IMR-90 (cell line): ENCODE measurements at regions not wholly inside any gene's neighbourhood (a gene's known extent, or its start where the extent isn't known, plus 50 kb on each side); places are given as distances from the start of the nearest gene placed in this dataset.

Experiments
- ATAC-seq: fragments of 200-7000 bp; cut with Tn5 transposase; 2 replicates; pipeline ENCODE4 v1.9.1; 2020; ENCODE audit warnings: low read depth, mild to moderate bottlenecking, moderate library complexity
- BruUV-seq: library from RNA; stranded (reverse); fragments of 400-500 nt; replicated peaks from 2 replicates; lab custom pipeline; 2021; lab: Mats Ljungman, UMichigan
- CTCF ChIA-PET: fragments of 300-600 bp; formaldehyde crosslinking; extraction: SDS; loops from one replicate; lab custom pipeline; 2021; ENCODE audit warnings: antibody characterized with exemption; lab: Yijun Ruan, JAX
- POLR2A ChIA-PET: fragments of 300-600 bp; sonication (Branson Sonifier 250); formaldehyde crosslinking; loops from one replicate; lab custom pipeline; 2022; ENCODE audit warnings: antibody characterized with exemption; ENCODE audit not compliant: unreplicated experiment; lab: Charles Lee
- DNase-seq: peaks from one replicate; pipeline ENCODE4 v3.0.0; 2013
- H2AFZ ChIP-seq: replicated peaks from 2 replicates; pipeline ENCODE3; 2013; ENCODE audit warnings: low read length, mild to moderate bottlenecking; ENCODE audit not compliant: poor library complexity
- H2AK5ac ChIP-seq: 2 replicates; pipeline ENCODE4 v1.6.1; 2013; ENCODE audit warnings: low read depth, low read length, inconsistent platforms
- H2AK9ac ChIP-seq: replicated peaks from 2 replicates; pipeline ENCODE3; 2013; ENCODE audit warnings: mild to moderate bottlenecking, low read depth, low read length, moderate library complexity; ENCODE audit not compliant: poor library complexity
- H2BK120ac ChIP-seq: 2 replicates; pipeline ENCODE4 v1.6.1; 2013; ENCODE audit warnings: low read depth, low read length, inconsistent platforms
- H2BK15ac ChIP-seq: 3 replicates; pipeline ENCODE4 v1.6.1; 2013; ENCODE audit warnings: low read depth, low read length, inconsistent platforms
- H2BK20ac ChIP-seq: 2 replicates; pipeline ENCODE4 v1.6.1; 2013; ENCODE audit warnings: low read depth, mild to moderate bottlenecking, inconsistent platforms, low read length, moderate library complexity
- H2BK5ac ChIP-seq: 2 replicates; pipeline ENCODE4 v1.6.1; 2013; ENCODE audit warnings: mild to moderate bottlenecking, low read depth, low read length, inconsistent platforms; ENCODE audit not compliant: poor library complexity, severe bottlenecking
- H3K14ac ChIP-seq: replicated peaks from 2 replicates; pipeline ENCODE4 v1.6.1; 2013; ENCODE audit warnings: low read depth, low read length, inconsistent platforms
- H3K18ac ChIP-seq: 2 replicates; pipeline ENCODE4 v1.6.1; 2013; ENCODE audit warnings: low read depth, low read length, control low read depth
- H3K23ac ChIP-seq: 2 replicates; pipeline ENCODE4 v1.6.1; 2013; ENCODE audit warnings: low read depth, low read length, inconsistent platforms
- H3K27ac ChIP-seq: 2 replicates; pipeline ENCODE4 v1.5.1; 2013; ENCODE audit warnings: mild to moderate bottlenecking, control low read depth, low read length; ENCODE audit not compliant: insufficient read depth
- H3K27me3 ChIP-seq: 2 replicates; pipeline ENCODE4 v1.6.1; 2013; ENCODE audit warnings: low read length; ENCODE audit not compliant: control insufficient read depth, insufficient read depth
- H3K36me3 ChIP-seq: 2 replicates; pipeline ENCODE4 v1.6.1; 2013; ENCODE audit warnings: low read length, mixed read lengths; ENCODE audit not compliant: control insufficient read depth, insufficient read depth
- H3K4ac ChIP-seq: 2 replicates; pipeline ENCODE4 v1.6.1; 2013; ENCODE audit warnings: low read depth, low read length, inconsistent platforms
- H3K4me1 ChIP-seq: 2 replicates; pipeline ENCODE4 v1.6.1; 2013; ENCODE audit warnings: low read length, mixed read lengths; ENCODE audit not compliant: control insufficient read depth, insufficient read depth
- H3K4me2 ChIP-seq: 2 replicates; pipeline ENCODE4 v1.6.1; 2013; ENCODE audit warnings: low read depth, mild to moderate bottlenecking, control low read depth, low read length, moderate library complexity
- H3K4me3 ChIP-seq: 2 replicates; pipeline ENCODE4 v1.5.1; 2013; ENCODE audit warnings: low read depth, mild to moderate bottlenecking, control low read depth, low read length, moderate library complexity; ENCODE audit not compliant: insufficient read depth
- H3K56ac ChIP-seq: 2 replicates; pipeline ENCODE4 v1.6.1; 2013; ENCODE audit warnings: low read length, inconsistent platforms; ENCODE audit not compliant: insufficient read depth; ENCODE audit errors: extremely low read depth
- H3K79me1 ChIP-seq, 2 experiments: 2 replicates each; pipeline ENCODE4 v1.6.1; 2013; ENCODE audit warnings: low read length in 2 of 2, inconsistent platforms in 1 of 2, low read depth in 1 of 2
- H3K9ac ChIP-seq: 2 replicates; pipeline ENCODE4 v1.6.1; 2013; ENCODE audit warnings: low read depth, low read length, control low read depth
- H3K9me1 ChIP-seq: 2 replicates; pipeline ENCODE4 v1.6.1; 2013; ENCODE audit warnings: low read length, inconsistent platforms; ENCODE audit not compliant: insufficient read depth
- H3K9me3 ChIP-seq: 2 replicates; pipeline ENCODE4 v1.6.1; 2013; ENCODE audit warnings: low read length; ENCODE audit not compliant: control insufficient read depth, insufficient read depth
- H4K20me1 ChIP-seq: 2 replicates; pipeline ENCODE4 v1.6.1; 2013; ENCODE audit warnings: low read length, inconsistent platforms; ENCODE audit not compliant: insufficient read depth
- H4K5ac ChIP-seq: 2 replicates; pipeline ENCODE4 v1.6.1; 2013; ENCODE audit warnings: mild to moderate bottlenecking, low read depth, low read length, control low read depth
- H4K8ac ChIP-seq, 2 experiments: 2 replicates each; pipeline ENCODE4 v1.6.1; 2013; ENCODE audit warnings: low read depth in 2 of 2, low read length in 2 of 2, control low read depth in 1 of 2, inconsistent platforms in 1 of 2
- H4K91ac ChIP-seq: 2 replicates; pipeline ENCODE4 v1.6.1; 2013; ENCODE audit warnings: low read depth, low read length, inconsistent platforms; ENCODE audit not compliant: insufficient read depth
- BHLHE40 ChIP-seq: fragments of 150-350 bp; IDR thresholded peaks from 2 replicates; pipeline ENCODE4 v1.6.1; 2016; ENCODE audit warnings: mild to moderate bottlenecking, low read depth, low read length
- CEBPB ChIP-seq: IDR thresholded peaks from 2 replicates; pipeline ENCODE4 v1.6.1; 2012; ENCODE audit warnings: low read depth, low read length, improper control_type of control experiment
- CTCF ChIP-seq: conservative IDR thresholded peaks from 2 replicates; pipeline ENCODE4 v1.5.1; 2012; ENCODE audit warnings: mild to moderate bottlenecking, low read depth, low read length, improper control_type of control experiment
- ELK1 ChIP-seq: fragments of 150-350 bp; IDR thresholded peaks from 2 replicates; pipeline ENCODE4 v1.6.1; 2016; ENCODE audit warnings: low read depth, mild to moderate bottlenecking, low read length, moderate library complexity, borderline replicate concordance
- FOS ChIP-seq: fragments of 150-350 bp; IDR thresholded peaks from 2 replicates; pipeline ENCODE4 v1.6.1; 2016; ENCODE audit warnings: low read depth, low read length
- NFE2L2 ChIP-seq: fragments of 150-350 bp; IDR thresholded peaks from 2 replicates; pipeline ENCODE4 v1.6.1; 2016; ENCODE audit warnings: low read depth, mild to moderate bottlenecking, low read length
- RCOR1 ChIP-seq: IDR thresholded peaks from 2 replicates; pipeline ENCODE4 v1.6.1; 2012; ENCODE audit warnings: mild to moderate bottlenecking, low read length, improper control_type of control experiment; ENCODE audit not compliant: insufficient replicate concordance
- USF2 ChIP-seq: fragments of 150-350 bp; IDR thresholded peaks from 2 replicates; pipeline ENCODE4 v1.6.1; 2017; ENCODE audit warnings: mild to moderate bottlenecking, antibody characterized with exemption, low read length, low read depth
- WGBS, 2 experiments: methylation state at CpG; one replicate each; pipeline versions ENCODE4 v1.1.5 to v1.1.7; 2013; ENCODE audit warnings: missing lambda C conversion rate in 2 of 2; ENCODE audit not compliant: insufficient read length in 1 of 2; ENCODE audit errors: extremely low coverage in 2 of 2; 5-methylcytosine and 5-hydroxymethylcytosine counted together
- dilution Hi-C: fragments of 300-500 bp; cut with HindIII; formaldehyde crosslinking; loops from one replicate; pipeline ENCODE4 v1.14.3; 2018; ENCODE audit warnings: low sequenced_read_pairs; ENCODE audit not compliant: unreplicated experiment
- in situ Hi-C: fragments of 300-500 bp; cut with MboI; formaldehyde crosslinking; loops from 3 replicates; pipeline ENCODE4 v1.14.3; 2019; ENCODE audit warnings: low sequenced_read_pairs, inconsistent platforms, mixed read lengths
- intact Hi-C: fragments of 100-400 bp; cut with micrococcal nuclease; formaldehyde crosslinking; loops from 2 replicates; pipeline ENCODE4 v1.10.0; 2022

- no peak overlapping the region for H3K4me2 ChIP-seq
- H3K79me1 ChIP-seq: no peaks in the 10 kb centered on the region
- H3K9ac ChIP-seq: no peak overlapping the region
- H3K9me1 ChIP-seq: no peaks in the 10 kb centered on the region
- WGBS, 2 experiments: no CpG with 5 or more reads among the region's 2 CpGs
- H3K18ac ChIP-seq: no peak overlapping the region
- DNase-seq (no peak), ATAC-seq (no peak)
- peaks cover 3% of the 10 kb centered on the region for H3K27me3 ChIP-seq
- H2BK120ac ChIP-seq: no peak overlapping the region
- no peak overlapping the region for H3K27ac ChIP-seq
- ChIA-PET POLR2A (interaction anchor here (0.6 kb wide), 1 partner anchor 77 kb away, joined by 3 read pairs; no protein-coding TSS in a partner anchor), CTCF (no interaction called here)
- no peak overlapping the region for H3K14ac ChIP-seq
- H3K9me3 ChIP-seq: no peaks in the 10 kb centered on the region
- intact Hi-C loops (no loop called here), dilution Hi-C loops (no loop called here), in situ Hi-C loops (no loop called here)
- H3K56ac ChIP-seq: no peak overlapping the region
- H2BK20ac ChIP-seq: no peak overlapping the region
- no peaks in the 10 kb centered on the region for H3K36me3 ChIP-seq
- no peak overlapping the region for H2AFZ ChIP-seq
- no peak overlapping the region for H3K4ac ChIP-seq
- BruUV-seq: no TSS peak
- H3K4me1 ChIP-seq: no peaks in the 10 kb centered on the region
- no peak overlapping the region for H3K23ac ChIP-seq
- no peak overlapping the region for H2BK5ac ChIP-seq
- no peak overlapping the region for H2AK5ac ChIP-seq
- H4K5ac ChIP-seq: no peak overlapping the region
- no peak overlapping the region for H4K91ac ChIP-seq
- no peak for TF ChIP-seq CEBPB
- no peak for TF ChIP-seq NFE2L2
- no peak for TF ChIP-seq FOS
- TF ChIP-seq USF2: no peak
- TF ChIP-seq ELK1: no peak
- TF ChIP-seq BHLHE40: no peak
- no peak for TF ChIP-seq CTCF
- TF ChIP-seq RCOR1: no peak
- no peaks in the 10 kb centered on the region for H4K20me1 ChIP-seq
- H3K4me3 ChIP-seq: no peak overlapping the region
- H2AK9ac ChIP-seq: no peak overlapping the region
- no peak overlapping the region for H2BK15ac ChIP-seq
- no peak overlapping the region for H4K8ac ChIP-seq
Observed at GRCh38 chr14:58769771-58770170, 132.0 kb downstream of the DACT1 start.
